SK-N-SH (cell line): ENCODE measurements at regions not wholly inside any gene's neighbourhood (a gene's known extent, or its start where the extent isn't known, plus 50 kb on each side); places are given as distances from the start of the nearest gene placed in this dataset.

Source experiments
- CTCF ChIA-PET: fragments of 300-600, 350-600 bp; formaldehyde crosslinking; extraction: SDS; loops from one replicate; lab custom pipeline; 2021; lab: Yijun Ruan, JAX
- POLR2A ChIA-PET: fragments of 350-600 bp; sonication (Branson Sonifier 250); formaldehyde crosslinking; extraction: SDS; loops from one replicate; lab custom pipeline; 2020; ENCODE audit warnings: antibody characterized with exemption, inconsistent platforms; lab: Yijun Ruan, JAX
- DNase-seq: peaks from one replicate; pipeline ENCODE4 v3.0.0; 2012
- H2AFZ ChIP-seq: fragments of 200-600 bp; sonication (generic); 2 replicates; pipeline ENCODE4 v1.8.1; 2016; ENCODE audit warnings: antibody characterized with exemption, mild to moderate bottlenecking, low read depth
- H3F3A ChIP-seq: fragments of 200-600 bp; sonication (generic); replicated peaks from 2 replicates; pipeline ENCODE3; 2016; ENCODE audit warnings: antibody characterized with exemption, mild to moderate bottlenecking; ENCODE audit not compliant: insufficient read depth
- H3K27ac ChIP-seq, 2 experiments: fragments of 200-500 bp in 1 of 2; fragments of 200-600 bp in 1 of 2; sonication (Bioruptor generic) in 1 of 2; sonication (generic), shearing (Covaris generic) in 1 of 2; 2 replicates each; pipeline versions ENCODE4 v1.5.1 to v1.6.1; 2014 to 2016; ENCODE audit warnings: low read depth in 2 of 2, inconsistent platforms in 1 of 2, low read length in 1 of 2, mild to moderate bottlenecking in 1 of 2, mixed read lengths in 1 of 2
- H3K27me3 ChIP-seq: fragments of 200-600 bp; sonication (generic), shearing (Covaris generic); 2 replicates; pipeline ENCODE4 v1.6.1; 2016; ENCODE audit warnings: mixed run types; ENCODE audit not compliant: insufficient read depth
- H3K36me3 ChIP-seq, 2 experiments: fragments of 200-500 bp in 1 of 2; fragments of 200-600 bp in 1 of 2; sonication (Bioruptor generic) in 1 of 2; sonication (generic) in 1 of 2; replicated peaks in 1 of 2; 2 replicates each; pipeline versions ENCODE3 to v1.5.1; 2014 to 2016; ENCODE audit warnings: low read length in 1 of 2, mild to moderate bottlenecking in 1 of 2; ENCODE audit not compliant: insufficient read depth in 2 of 2, control insufficient read depth in 1 of 2
- H3K4me1 ChIP-seq, 2 experiments: fragments of 200-500 bp in 1 of 2; fragments of 200-600 bp in 1 of 2; sonication (Bioruptor generic) in 1 of 2; sonication (generic), shearing (Covaris generic) in 1 of 2; 2 replicates each; pipeline versions ENCODE4 v1.5.1 to v1.6.1; 2014 to 2016; ENCODE audit warnings: low read depth in 1 of 2, low read length in 1 of 2, mixed run types in 1 of 2; ENCODE audit not compliant: insufficient read depth in 2 of 2, control insufficient read depth in 1 of 2
- H3K4me2 ChIP-seq: fragments of 200-600 bp; sonication (generic), shearing (Covaris generic); 2 replicates; pipeline ENCODE4 v1.6.1; 2017; ENCODE audit warnings: mixed run types
- H3K4me3 ChIP-seq, 2 experiments: fragments of 200-500 bp in 1 of 2; fragments of 200-600 bp in 1 of 2; sonication (Bioruptor generic) in 1 of 2; sonication (generic), shearing (Covaris generic) in 1 of 2; 2 replicates each; pipeline versions ENCODE4 v1.5.1 to v1.8.1; 2014 to 2016; ENCODE audit warnings: low read depth in 2 of 2, inconsistent platforms in 1 of 2, low read length in 1 of 2, mild to moderate bottlenecking in 1 of 2, mixed read lengths in 1 of 2, moderate library complexity in 1 of 2
- H3K79me2 ChIP-seq: fragments of 200-600 bp; sonication (generic); 2 replicates; pipeline ENCODE4 v1.8.1; 2017; ENCODE audit warnings: mild to moderate bottlenecking; ENCODE audit not compliant: insufficient read depth
- H3K9ac ChIP-seq: fragments of 200-600 bp; sonication (generic); 2 replicates; pipeline ENCODE4 v1.6.1; 2017; ENCODE audit warnings: mixed run types
- H3K9me2 ChIP-seq: fragments of 200-600 bp; sonication (generic); 2 replicates; pipeline ENCODE4 v1.6.1; 2017; ENCODE audit warnings: mixed run types
- H3K9me3 ChIP-seq: fragments of 200-600 bp; sonication (generic); 2 replicates; pipeline ENCODE4 v1.6.1; 2017; ENCODE audit warnings: mixed run types, mild to moderate bottlenecking, moderate library complexity
- H4K20me1 ChIP-seq: fragments of 200-600 bp; sonication (generic); 2 replicates; pipeline ENCODE4 v1.6.1; 2017; ENCODE audit warnings: mild to moderate bottlenecking, mixed run types; ENCODE audit not compliant: insufficient read depth
- CTCF ChIP-seq: fragments of 200-600 bp; sonication (generic); IDR thresholded peaks from 2 replicates; pipeline ENCODE4 v1.6.1; 2017; ENCODE audit warnings: antibody characterized with exemption, mild to moderate bottlenecking, moderate library complexity
- ELF1 ChIP-seq: IDR thresholded peaks from 2 replicates; pipeline ENCODE4 v1.4.0; 2012
- EP300 ChIP-seq, 2 experiments: IDR thresholded peaks; 2 replicates each; pipeline versions ENCODE4 v1.4.0 to v1.6.1; 2012; ENCODE audit warnings: borderline replicate concordance in 1 of 2, low read depth in 1 of 2, low read length in 1 of 2
- EZH2phosphoT487 ChIP-seq: fragments of 200-600 bp; sonication (generic); IDR thresholded peaks from 2 replicates; pipeline ENCODE4 v1.6.1; 2017; ENCODE audit warnings: low read depth, mixed run types, mild to moderate bottlenecking, antibody characterized with exemption, moderate library complexity, borderline replicate concordance
- FOXJ3 ChIP-seq: sonication (generic); formaldehyde crosslinking; IDR thresholded peaks from 2 replicates; pipeline ENCODE4 v1.5.1; 2020; ENCODE audit warnings: mild to moderate bottlenecking, missing genetic modification reagents
- GATA2 ChIP-seq: sonication (generic); formaldehyde crosslinking; IDR thresholded peaks from 2 replicates; pipeline ENCODE4 v1.5.0; 2020; ENCODE audit warnings: mild to moderate bottlenecking, missing genetic modification reagents
- MEF2A ChIP-seq: IDR thresholded peaks from 2 replicates; pipeline ENCODE4 v1.4.0; 2012; ENCODE audit warnings: low read depth, borderline replicate concordance
- NRF1 ChIP-seq: IDR thresholded peaks from 2 replicates; pipeline ENCODE4 v1.6.1; 2012; ENCODE audit warnings: low read depth, mild to moderate bottlenecking, low read length
- TEAD4 ChIP-seq: IDR thresholded peaks from 2 replicates; pipeline ENCODE4 v1.4.0; 2012; ENCODE audit warnings: mild to moderate bottlenecking, borderline replicate concordance; ENCODE audit not compliant: insufficient read depth
- USF2 ChIP-seq: fragments of 150-350 bp; IDR thresholded peaks from 2 replicates; pipeline ENCODE4 v1.6.1; 2017; ENCODE audit warnings: antibody characterized with exemption, low read length, low read depth, borderline replicate concordance
- YY1 ChIP-seq: IDR thresholded peaks from 2 replicates; pipeline ENCODE4 v1.4.0; 2012; ENCODE audit warnings: low read depth, mild to moderate bottlenecking
- ZBTB33 ChIP-seq: IDR thresholded peaks from 2 replicates; pipeline ENCODE4 v1.4.0; 2012; ENCODE audit warnings: low read depth, borderline replicate concordance
- WGBS: methylation state at CpG from one replicate; pipeline ENCODE4 v1.1.6; 2017; ENCODE audit warnings: low lambda C conversion rate; 5-methylcytosine and 5-hydroxymethylcytosine counted together

GRCh38 chr21:15190837-15191236, 126.0 kb upstream of the NRIP1 start:
- DNase-seq, result no peak
- POLR2A ChIA-PET, result no interaction called here
- 3% methylated on average over 5 of the region's 5 CpGs for WGBS

More at GRCh38 chr21:15190837-15191236, 126.0 kb upstream of the NRIP1 start:
- TF ChIP-seq EP300 (IDR thresholded peaks at IDR 0.05; ENCODE audit: borderline replicate concordance in 1 of 2, low read depth in 1 of 2, low read length in 1 of 2) (no peak), EZH2phosphoT487 (no peak), FOXJ3 (no peak), MEF2A (no peak), USF2 (no peak), ELF1 (no peak), NRF1 (no peak), CTCF (no peak), YY1 (no peak), GATA2 (no peak), TEAD4 (no peak), ZBTB33 (no peak)
- no peaks in the 10 kb centered on the region for H3K36me3 ChIP-seq
- CTCF ChIA-PET, result no interaction called here
- H3K4me1 ChIP-seq, result no peaks in the 10 kb centered on the region
- H4K20me1 ChIP-seq, result no peaks in the 10 kb centered on the region
- H3K9me3 ChIP-seq, result no peaks in the 10 kb centered on the region
- H3K27ac ChIP-seq, result no peak overlapping the region
- no peaks in the 10 kb centered on the region for H3F3A ChIP-seq
- no peaks in the 10 kb centered on the region for H3K79me2 ChIP-seq
- H3K4me2 ChIP-seq, result no peak overlapping the region
- H3K27me3 ChIP-seq, result no peaks in the 10 kb centered on the region; the same call in 1 of the 2 replicates
- H3K9ac ChIP-seq, result no peak overlapping the region
- H3K9me2 ChIP-seq, result no peaks in the 10 kb centered on the region
- no peak overlapping the region for H2AFZ ChIP-seq
- no peak overlapping the region for H3K4me3 ChIP-seq
